ENCODE measurements at regions not wholly inside any gene's neighbourhood (a gene's known extent, or its start where the extent isn't known, plus 50 kb on each side); places are given as distances from the start of the nearest gene placed in this dataset.

DNA sequence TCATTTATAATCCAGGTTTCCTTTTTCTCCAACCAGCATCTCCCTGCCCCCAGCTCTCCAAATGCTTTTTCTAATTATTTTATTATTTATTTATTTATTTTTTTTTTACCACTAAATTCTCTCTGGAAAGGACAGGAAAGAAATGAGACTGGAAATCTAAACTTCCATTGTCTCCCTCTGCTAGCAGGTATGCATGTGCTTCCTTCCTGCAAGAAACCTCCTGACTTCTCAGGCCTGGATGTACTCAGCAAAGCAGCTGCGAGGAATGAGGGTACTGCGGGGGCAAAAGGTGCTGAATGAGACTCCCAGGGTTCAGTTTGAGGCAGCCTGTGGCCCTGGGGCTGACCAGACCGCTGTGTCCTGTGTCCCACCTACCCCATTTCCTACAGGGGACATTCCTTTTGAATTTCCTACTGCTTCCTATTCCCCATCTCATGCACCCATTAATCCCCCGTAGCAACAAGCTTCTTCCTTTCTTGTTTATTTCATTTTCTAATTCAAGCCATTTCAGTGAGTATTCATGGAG lies 324.6 kb upstream of the IGFBP3 start:
- no peaks in the 10 kb centered on the region for H3K4me1 ChIP-seq (ENCODE audit: insufficient read depth, low read length, poor library complexity, severe bottlenecking)
- H3K4me3 ChIP-seq (ENCODE audit: low read depth, low read length, poor library complexity, severe bottlenecking), result no peak overlapping the region
- intact Hi-C loops (cut with micrococcal nuclease; ENCODE audit: unreplicated experiment), result no loop called here
- H3K79me2 ChIP-seq (ENCODE audit: insufficient read depth, low read depth, low read length), result no peaks in the 10 kb centered on the region
- no peak overlapping the region for H3K4me2 ChIP-seq (ENCODE audit: low read length)
- ChIA-PET CTCF (ENCODE audit: unreplicated experiment) (no interaction called here), POLR2A (no interaction called here)
- no peak overlapping the region for H3K27ac ChIP-seq (ENCODE audit: low read depth, low read length, poor library complexity, severe bottlenecking)
- no peaks in the 10 kb centered on the region for H3K9me2 ChIP-seq (ENCODE audit: insufficient read depth, low read length)
- no peaks in the 10 kb centered on the region for H3K9me3 ChIP-seq (ENCODE audit: low read length)
- H2AFZ ChIP-seq (ENCODE audit: low read length), result no peak overlapping the region
- H3K36me3 ChIP-seq (ENCODE audit: insufficient read depth, low read length), result no peaks in the 10 kb centered on the region
- TF ChIP-seq EZH2phosphoT487 (IDR thresholded peaks at IDR 0.05; ENCODE audit: borderline replicate concordance, low read depth, low read length), result no peak
- TF ChIP-seq, protein P1, sequence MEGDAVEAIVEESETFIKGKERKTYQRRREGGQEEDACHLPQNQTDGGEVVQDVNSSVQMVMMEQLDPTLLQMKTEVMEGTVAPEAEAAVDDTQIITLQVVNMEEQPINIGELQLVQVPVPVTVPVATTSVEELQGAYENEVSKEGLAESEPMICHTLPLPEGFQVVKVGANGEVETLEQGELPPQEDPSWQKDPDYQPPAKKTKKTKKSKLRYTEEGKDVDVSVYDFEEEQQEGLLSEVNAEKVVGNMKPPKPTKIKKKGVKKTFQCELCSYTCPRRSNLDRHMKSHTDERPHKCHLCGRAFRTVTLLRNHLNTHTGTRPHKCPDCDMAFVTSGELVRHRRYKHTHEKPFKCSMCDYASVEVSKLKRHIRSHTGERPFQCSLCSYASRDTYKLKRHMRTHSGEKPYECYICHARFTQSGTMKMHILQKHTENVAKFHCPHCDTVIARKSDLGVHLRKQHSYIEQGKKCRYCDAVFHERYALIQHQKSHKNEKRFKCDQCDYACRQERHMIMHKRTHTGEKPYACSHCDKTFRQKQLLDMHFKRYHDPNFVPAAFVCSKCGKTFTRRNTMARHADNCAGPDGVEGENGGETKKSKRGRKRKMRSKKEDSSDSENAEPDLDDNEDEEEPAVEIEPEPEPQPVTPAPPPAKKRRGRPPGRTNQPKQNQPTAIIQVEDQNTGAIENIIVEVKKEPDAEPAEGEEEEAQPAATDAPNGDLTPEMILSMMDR (conservative IDR thresholded peaks at IDR 0.05; ENCODE audit: low read length), result no peak
- no peaks in the 10 kb centered on the region for H4K20me1 ChIP-seq (ENCODE audit: insufficient read depth, low read length)
- BruUV-seq (replicated peaks), result no TSS peak
- DNase-seq (ENCODE audit: low spot score), result no peak

DNA sequence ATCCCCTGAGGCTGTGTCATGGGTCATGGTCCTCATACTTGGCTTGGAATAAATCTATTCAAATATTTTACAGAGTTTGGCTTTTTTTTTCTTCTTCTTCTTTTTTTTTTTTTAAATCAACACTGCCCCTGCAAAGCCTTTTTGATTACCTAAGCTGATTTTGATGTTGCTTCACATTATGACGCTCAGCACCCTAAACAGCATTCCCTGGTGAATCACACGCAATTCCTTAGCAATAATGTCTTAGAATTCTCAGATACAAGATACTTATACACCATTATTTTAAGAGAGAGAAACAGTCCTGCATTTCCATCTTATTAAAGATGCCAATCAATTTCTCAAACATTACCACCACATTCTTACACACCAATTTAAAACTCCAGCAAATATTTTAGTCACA lies 323.7 kb upstream of the IGFBP3 start:
- no peak for TF ChIP-seq EZH2phosphoT487 (IDR thresholded peaks at IDR 0.05; ENCODE audit: borderline replicate concordance, low read depth, low read length)
- TF ChIP-seq, protein P1 (conservative IDR thresholded peaks at IDR 0.05; ENCODE audit: low read length), result no peak
- H3K36me3 ChIP-seq (ENCODE audit: insufficient read depth, low read length), result no peaks in the 10 kb centered on the region
- no peaks in the 10 kb centered on the region for H4K20me1 ChIP-seq (ENCODE audit: insufficient read depth, low read length)
- no peak overlapping the region for H3K27ac ChIP-seq (ENCODE audit: low read depth, low read length, poor library complexity, severe bottlenecking)
- no peaks in the 10 kb centered on the region for H3K9me3 ChIP-seq (ENCODE audit: low read length)
- H3K4me3 ChIP-seq (ENCODE audit: low read depth, low read length, poor library complexity, severe bottlenecking), result no peak overlapping the region
- CTCF ChIA-PET (ENCODE audit: unreplicated experiment), result no interaction called here
- intact Hi-C loops (cut with micrococcal nuclease; ENCODE audit: unreplicated experiment), result no loop called here
- no peaks in the 10 kb centered on the region for H3K4me1 ChIP-seq (ENCODE audit: insufficient read depth, low read length, poor library complexity, severe bottlenecking)
- H3K4me2 ChIP-seq (ENCODE audit: low read length), result no peak overlapping the region
- POLR2A ChIA-PET, result no interaction called here
- H2AFZ ChIP-seq (ENCODE audit: low read length), result no peak overlapping the region
- H3K9me2 ChIP-seq (ENCODE audit: insufficient read depth, low read length), result no peaks in the 10 kb centered on the region
- H3K79me2 ChIP-seq (ENCODE audit: insufficient read depth, low read depth, low read length), result no peaks in the 10 kb centered on the region
- DNase-seq (ENCODE audit: low spot score), result no peak
- BruUV-seq (replicated peaks), result no TSS peak

DNA sequence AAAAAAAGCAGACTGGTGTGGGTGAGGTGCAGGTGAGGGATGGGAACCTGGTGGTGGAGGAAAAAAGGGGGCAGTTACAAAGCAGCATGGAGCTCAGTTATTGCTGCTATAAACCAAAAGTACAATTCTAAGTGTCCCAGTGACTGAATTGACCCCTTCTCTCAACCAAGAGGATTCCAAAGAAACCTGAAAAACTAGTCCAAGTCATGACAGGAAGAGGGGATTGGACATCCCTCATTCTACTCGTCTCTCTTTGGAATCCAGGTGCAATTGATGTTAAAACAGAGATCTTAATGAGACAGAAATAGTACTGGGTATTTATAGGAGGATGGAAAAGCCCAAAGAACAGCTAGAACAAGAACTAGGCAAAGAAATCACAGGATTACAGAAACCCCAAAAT lies 322.3 kb upstream of the IGFBP3 start:
- no peaks in the 10 kb centered on the region for H3K9me3 ChIP-seq (ENCODE audit: low read length)
- no peaks in the 10 kb centered on the region for H3K9me2 ChIP-seq (ENCODE audit: insufficient read depth, low read length)
- no peaks in the 10 kb centered on the region for H4K20me1 ChIP-seq (ENCODE audit: insufficient read depth, low read length)
- CTCF ChIA-PET (ENCODE audit: unreplicated experiment), result no interaction called here
- no peaks in the 10 kb centered on the region for H3K4me1 ChIP-seq (ENCODE audit: insufficient read depth, low read length, poor library complexity, severe bottlenecking)
- POLR2A ChIA-PET, result interaction anchor here (0.6 kb wide), 1 partner anchor 39 kb away, joined by 3 read pairs; no protein-coding TSS in a partner anchor
- intact Hi-C loops (cut with micrococcal nuclease; ENCODE audit: unreplicated experiment), result no loop called here
- H3K27ac ChIP-seq (ENCODE audit: low read depth, low read length, poor library complexity, severe bottlenecking), result no peak overlapping the region
- no peak overlapping the region for H3K4me3 ChIP-seq (ENCODE audit: low read depth, low read length, poor library complexity, severe bottlenecking)
- H3K79me2 ChIP-seq (ENCODE audit: insufficient read depth, low read depth, low read length), result no peaks in the 10 kb centered on the region
- DNase-seq (ENCODE audit: low spot score), result no peak
- no peak overlapping the region for H2AFZ ChIP-seq (ENCODE audit: low read length)
- BruUV-seq (replicated peaks), result no TSS peak
- H3K4me2 ChIP-seq (ENCODE audit: low read length), result no peak overlapping the region
- no peak for TF ChIP-seq EZH2phosphoT487 (IDR thresholded peaks at IDR 0.05; ENCODE audit: borderline replicate concordance, low read depth, low read length)
- TF ChIP-seq, protein P1 (conservative IDR thresholded peaks at IDR 0.05; ENCODE audit: low read length), result no peak
- H3K36me3 ChIP-seq (ENCODE audit: insufficient read depth, low read length), result no peaks in the 10 kb centered on the region
